GM18909 (cell line): ENCODE measurements at regions not wholly inside any gene's neighbourhood (a gene's known extent, or its start where the extent isn't known, plus 50 kb on each side); places are given as distances from the start of the nearest gene placed in this dataset.

Experiments
- ATAC-seq: cut with Tn5 transposase; IDR thresholded peaks from one replicate; pipeline ENCODE4 v1.9.1; 2021; ENCODE audit warnings: mild to moderate bottlenecking; ENCODE audit not compliant: unreplicated experiment, poor library complexity

- no peak for ATAC-seq
These were observed 111.0 kb downstream of the HSPH1 start for GRCh38 chr13:31050486-31051400.

GRCh38 chr13:31049833-31050232, 111.9 kb downstream of the HSPH1 start:
- ATAC-seq, result no peak

- ATAC-seq, result no peak
These were observed 112.6 kb downstream of the HSPH1 start for GRCh38 chr13:31049083-31049482.

- no peak for ATAC-seq
These were observed 113.2 kb downstream of the HSPH1 start for GRCh38 chr13:31048521-31048920.

GRCh38 chr13:31046711-31047279, 114.3 kb downstream of the TEX26 start:
- no peak for ATAC-seq

GRCh38 chr13:31045286-31046081, 113.0 kb downstream of the TEX26 start:
- ATAC-seq, result peak; percentile 59

- peak; percentile 87 for ATAC-seq
These were observed 112.2 kb downstream of the TEX26 start for GRCh38 chr13:31044364-31045285.

- peak; percentile 5 for ATAC-seq
These were observed 111.5 kb downstream of the TEX26 start for GRCh38 chr13:31043957-31044356.

GRCh38 chr13:31042481-31043165, 110.2 kb downstream of the TEX26 start:
- no peak for ATAC-seq

- ATAC-seq, result no peak
These were observed 109.6 kb downstream of the TEX26 start for GRCh38 chr13:31042049-31042448.

GRCh38 chr13:31038834-31039552, 106.5 kb downstream of the TEX26 start:
- peak; percentile 80 for ATAC-seq

GRCh38 chr13:31037874-31038500, 105.5 kb downstream of the TEX26 start:
- no peak for ATAC-seq

GRCh38 chr13:31036731-31037695, 104.6 kb downstream of the TEX26 start:
- ATAC-seq, result no peak

- ATAC-seq, result no peak
These were observed 102.9 kb downstream of the TEX26 start for GRCh38 chr13:31035185-31035965.

- no peak for ATAC-seq
These were observed 100.2 kb downstream of the TEX26 start for GRCh38 chr13:31032528-31033113.

GRCh38 chr13:31031482-31031881, 99.0 kb downstream of the TEX26 start:
- no peak for ATAC-seq
